Stimulated activated CD4-positive, alpha-beta T cell treated with anti-CD3 and anti-CD28 coated beads, Interleukin-2, amount 100 ng/mL, for 24 hours (primary cell): ENCODE measurements at regions not wholly inside any gene's neighbourhood (a gene's known extent, or its start where the extent isn't known, plus 50 kb on each side); places are given as distances from the start of the nearest gene placed in this dataset.

Experiments used
- DNase-seq, 2 donors: peaks; one replicate each; pipeline ENCODE4 v3.0.0-alpha.2; 2020

- DNase-seq = no peak
These were observed 383.5 kb upstream of the VWC2 start for GRCh38 chr7:49389871-49390479.

GRCh38 chr7:49396229-49396628, 377.2 kb upstream of the VWC2 start:
- DNase-seq = no peak

GRCh38 chr7:49397750-49398149, 375.7 kb upstream of the VWC2 start:
- DNase-seq = no peak

- DNase-seq = no peak
These were observed 375.2 kb upstream of the VWC2 start for GRCh38 chr7:49398236-49398635.

GRCh38 chr7:49398746-49399145, 374.7 kb upstream of the VWC2 start:
- no peak for DNase-seq

- no peak for DNase-seq
These were observed 372.4 kb upstream of the VWC2 start for GRCh38 chr7:49400891-49401550.

GRCh38 chr7:49403844-49404243, 369.6 kb upstream of the VWC2 start:
- no peak for DNase-seq

- DNase-seq = no peak
These were observed 366.2 kb upstream of the VWC2 start for GRCh38 chr7:49407205-49407604.

- DNase-seq = no peak
These were observed 356.4 kb upstream of the VWC2 start for GRCh38 chr7:49417034-49417433.

GRCh38 chr7:49418963-49419362, 354.5 kb upstream of the VWC2 start:
- DNase-seq = no peak

GRCh38 chr7:49422564-49422963, 350.9 kb upstream of the VWC2 start:
- no peak for DNase-seq

GRCh38 chr7:49424109-49424508, 349.3 kb upstream of the VWC2 start:
- DNase-seq = no peak

GRCh38 chr7:49425277-49425818, 348.1 kb upstream of the VWC2 start:
- DNase-seq = no peak

- no peak for DNase-seq
These were observed 341.2 kb upstream of the VWC2 start for GRCh38 chr7:49432254-49432653.

- DNase-seq = no peak
These were observed 339.6 kb upstream of the VWC2 start for GRCh38 chr7:49433794-49434193.

GRCh38 chr7:49434846-49435245, 338.6 kb upstream of the VWC2 start:
- no peak for DNase-seq

- no peak for DNase-seq
These were observed 335.2 kb upstream of the VWC2 start for GRCh38 chr7:49438281-49438680.

- no peak for DNase-seq
These were observed 329.9 kb upstream of the VWC2 start for GRCh38 chr7:49443515-49443914.

- no peak for DNase-seq
These were observed 320.0 kb upstream of the VWC2 start for GRCh38 chr7:49453486-49453885.

GRCh38 chr7:49479441-49479840, 294.0 kb upstream of the VWC2 start:
- no peak for DNase-seq

GRCh38 chr7:49479936-49480544, 293.4 kb upstream of the VWC2 start:
- no peak for DNase-seq

- no peak for DNase-seq
These were observed 292.4 kb upstream of the VWC2 start for GRCh38 chr7:49481075-49481474.

GRCh38 chr7:49483142-49483541, 290.3 kb upstream of the VWC2 start:
- DNase-seq = no peak
